Liver (tissue), 2 donors: ENCODE measurements at regions not wholly inside any gene's neighbourhood (a gene's known extent, or its start where the extent isn't known, plus 50 kb on each side); places are given as distances from the start of the nearest gene placed in this dataset.

Experiments used
- CTCF ChIP-seq: fragments of 150-350 bp; IDR thresholded peaks from 2 replicates; pipeline ENCODE4 v1.5.1; 2017; ENCODE audit warnings: improper control_type of control experiment, low read depth, low read length; ENCODE audit not compliant: missing input control
- YY1 ChIP-seq: IDR thresholded peaks from 2 replicates; pipeline ENCODE4 v1.6.1; 2016; ENCODE audit warnings: antibody characterized with exemption, mild to moderate bottlenecking
- donor health status: healthy.

GRCh38 chr3:147218965-147219364, 187.4 kb downstream of the ZIC4 start:
- TF ChIP-seq YY1 (no peak), CTCF (no peak)
